Prostate gland (tissue), 2 donors: ENCODE measurements at regions not wholly inside any gene's neighbourhood (a gene's known extent, or its start where the extent isn't known, plus 50 kb on each side); places are given as distances from the start of the nearest gene placed in this dataset.

Experiments
- DNase-seq: peaks from one replicate; pipeline ENCODE4 v3.0.0-alpha.2; 2019; ENCODE audit warnings: low spot score
- H3K27ac ChIP-seq, 2 donors: fragments of 200-600 bp; sonication (generic); 2 replicates each; pipeline ENCODE4 v1.5.1; 2017 to 2019
- H3K27me3 ChIP-seq: fragments of 200-600 bp; sonication (generic); replicated peaks from 2 replicates; pipeline ENCODE4 v1.5.1; 2019; ENCODE audit not compliant: insufficient read depth
- H3K36me3 ChIP-seq, 2 donors: fragments of 200-600 bp; sonication (generic); 1 replicate in 1 of 2; 2 replicates in 1 of 2; pipeline versions ENCODE4 v1.5.1 to v1.8.1; 2017 to 2019
- H3K4me1 ChIP-seq: fragments of 200-600 bp; sonication (generic); replicated peaks from 2 replicates; pipeline ENCODE4 v1.5.1; 2019
- H3K4me3 ChIP-seq, 2 donors: fragments of 200-600 bp; sonication (generic); 2 replicates each; pipeline ENCODE4 v1.5.1; 2017 to 2019
- H3K9me3 ChIP-seq: fragments of 200-600 bp; sonication (generic); 2 replicates; pipeline ENCODE4 v1.5.1; 2017
- POLR2A ChIP-seq: fragments of 450-650 bp; IDR thresholded peaks from one replicate; pipeline ENCODE4 v1.6.1; 2016; ENCODE audit warnings: antibody characterized with exemption, mild to moderate bottlenecking
- POLR2AphosphoS5 ChIP-seq: sonication (generic); formaldehyde crosslinking; IDR thresholded peaks from one replicate; pipeline ENCODE4 v1.6.1; 2017; ENCODE audit warnings: antibody characterized with exemption
- WGBS: methylation state at CpG from one replicate; pipeline ENCODE4 v1.1.5; 2018; 5-methylcytosine and 5-hydroxymethylcytosine counted together
- intact Hi-C: fragments of 100-400 bp; cut with DNase I; formaldehyde crosslinking; loops from one replicate; pipeline ENCODE4 v1.14.2; 2022
- TF ChIP-seq, protein P1 (sequence below), 4 experiments: fragments of 200-600 bp in 2 of 4; fragments of 450-650 bp in 2 of 4; sonication (generic) in 2 of 4; IDR thresholded peaks; 1 replicate in 3 of 4; 2 replicates in 1 of 4; pipeline ENCODE4 v1.5.1; 2016 to 2019; ENCODE audit warnings: antibody characterized with exemption in 4 of 4, mild to moderate bottlenecking in 2 of 4, moderate library complexity in 2 of 4

DNA sequence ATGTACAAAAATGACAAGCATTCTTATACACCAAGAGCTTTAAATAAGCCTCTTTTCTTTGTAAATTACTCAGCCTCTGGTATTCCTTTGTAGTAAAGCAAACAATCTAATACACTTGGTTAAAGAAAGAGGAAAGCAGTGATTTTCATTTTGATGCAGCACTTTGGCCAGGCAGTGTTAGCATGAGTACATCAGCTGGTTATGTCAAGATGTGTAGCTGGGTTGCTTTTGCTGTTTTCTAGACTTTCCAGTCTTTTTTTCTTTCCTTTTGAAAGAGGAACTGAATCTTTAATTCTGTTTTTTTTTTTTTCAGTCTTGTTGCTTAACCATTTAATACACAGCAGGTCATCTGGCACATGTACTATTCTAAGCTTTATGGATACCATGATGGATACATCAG is 167.1 kb upstream of the AADAT start:
- Histone ChIP-seq H3K4me3 (no peak overlapping the region), H3K9me3 (no peaks in the 10 kb centered on the region), H3K27ac (no peak overlapping the region), H3K4me1 (no peaks in the 10 kb centered on the region), H3K36me3 (no peaks in the 10 kb centered on the region), H3K27me3 (no peaks in the 10 kb centered on the region)
- TF ChIP-seq POLR2A (no peak), POLR2AphosphoS5 (no peak)
- TF ChIP-seq, protein P1, sequence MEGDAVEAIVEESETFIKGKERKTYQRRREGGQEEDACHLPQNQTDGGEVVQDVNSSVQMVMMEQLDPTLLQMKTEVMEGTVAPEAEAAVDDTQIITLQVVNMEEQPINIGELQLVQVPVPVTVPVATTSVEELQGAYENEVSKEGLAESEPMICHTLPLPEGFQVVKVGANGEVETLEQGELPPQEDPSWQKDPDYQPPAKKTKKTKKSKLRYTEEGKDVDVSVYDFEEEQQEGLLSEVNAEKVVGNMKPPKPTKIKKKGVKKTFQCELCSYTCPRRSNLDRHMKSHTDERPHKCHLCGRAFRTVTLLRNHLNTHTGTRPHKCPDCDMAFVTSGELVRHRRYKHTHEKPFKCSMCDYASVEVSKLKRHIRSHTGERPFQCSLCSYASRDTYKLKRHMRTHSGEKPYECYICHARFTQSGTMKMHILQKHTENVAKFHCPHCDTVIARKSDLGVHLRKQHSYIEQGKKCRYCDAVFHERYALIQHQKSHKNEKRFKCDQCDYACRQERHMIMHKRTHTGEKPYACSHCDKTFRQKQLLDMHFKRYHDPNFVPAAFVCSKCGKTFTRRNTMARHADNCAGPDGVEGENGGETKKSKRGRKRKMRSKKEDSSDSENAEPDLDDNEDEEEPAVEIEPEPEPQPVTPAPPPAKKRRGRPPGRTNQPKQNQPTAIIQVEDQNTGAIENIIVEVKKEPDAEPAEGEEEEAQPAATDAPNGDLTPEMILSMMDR (IDR thresholded peaks at IDR 0.05), result no peak
- intact Hi-C loops, result loop anchor here (10.0 kb wide), 1 partner anchor 598 kb away; no protein-coding TSS in a partner anchor
- no peak for DNase-seq

DNA sequence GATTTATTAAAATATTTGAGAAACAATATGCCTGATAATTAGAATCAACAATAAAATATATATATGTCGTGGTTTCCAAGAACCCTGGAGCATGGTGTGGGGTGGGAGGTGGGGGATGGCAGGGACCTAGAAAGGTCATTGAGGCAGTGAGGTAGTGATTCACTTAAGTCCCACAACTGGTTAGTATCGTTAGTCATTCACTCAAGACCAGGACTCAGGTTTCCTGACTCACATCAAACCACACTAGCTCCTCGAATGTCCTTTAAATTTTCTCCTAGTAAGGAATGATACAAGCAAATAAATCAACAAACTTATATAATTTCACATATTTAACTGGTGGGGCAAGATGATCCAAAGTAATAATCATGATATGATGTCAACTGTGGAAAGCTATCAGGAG is 158.8 kb upstream of the AADAT start:
- Histone ChIP-seq H3K27me3 (no peaks in the 10 kb centered on the region), H3K36me3 (no peaks in the 10 kb centered on the region), H3K27ac (no peak overlapping the region), H3K4me1 (no peaks in the 10 kb centered on the region), H3K4me3 (no peak overlapping the region), H3K9me3 (no peaks in the 10 kb centered on the region)
- TF ChIP-seq, protein P1 (IDR thresholded peaks at IDR 0.05), result no peak
- TF ChIP-seq POLR2A (no peak), POLR2AphosphoS5 (no peak)
- intact Hi-C loops, result no loop called here
- WGBS, result 65% methylated on average over 3 of the region's 3 CpGs
- no peak for DNase-seq

DNA sequence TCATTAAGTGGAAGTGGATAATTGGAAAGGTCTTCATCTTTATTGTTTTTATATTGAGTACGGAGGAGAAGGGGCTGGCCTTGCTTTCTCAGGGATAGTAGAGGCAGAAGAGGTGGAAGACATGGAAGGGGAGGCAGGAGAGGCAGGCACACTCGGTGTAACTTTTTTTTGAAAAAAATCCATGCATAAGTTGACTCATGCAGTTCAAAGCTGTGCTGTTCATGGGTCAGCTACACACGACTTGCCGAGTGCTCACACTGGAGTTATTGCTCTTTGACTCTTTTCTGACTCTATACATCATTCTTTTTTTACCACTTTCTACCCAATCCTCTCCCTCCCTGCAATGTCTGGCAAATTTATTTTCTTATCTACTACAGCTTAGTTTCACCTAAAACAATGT is 158.3 kb upstream of the AADAT start:
- no peak for TF ChIP-seq POLR2A
- TF ChIP-seq POLR2AphosphoS5, result no peak
- TF ChIP-seq, protein P1 (IDR thresholded peaks at IDR 0.05), result no peak
- WGBS, result 71% methylated on average over 4 of the region's 4 CpGs
- Histone ChIP-seq H3K4me1 (no peaks in the 10 kb centered on the region), H3K36me3 (no peaks in the 10 kb centered on the region), H3K27me3 (no peaks in the 10 kb centered on the region), H3K27ac (no peak overlapping the region), H3K9me3 (no peaks in the 10 kb centered on the region), H3K4me3 (no peak overlapping the region)
- no peak for DNase-seq
- intact Hi-C loops, result no loop called here

DNA sequence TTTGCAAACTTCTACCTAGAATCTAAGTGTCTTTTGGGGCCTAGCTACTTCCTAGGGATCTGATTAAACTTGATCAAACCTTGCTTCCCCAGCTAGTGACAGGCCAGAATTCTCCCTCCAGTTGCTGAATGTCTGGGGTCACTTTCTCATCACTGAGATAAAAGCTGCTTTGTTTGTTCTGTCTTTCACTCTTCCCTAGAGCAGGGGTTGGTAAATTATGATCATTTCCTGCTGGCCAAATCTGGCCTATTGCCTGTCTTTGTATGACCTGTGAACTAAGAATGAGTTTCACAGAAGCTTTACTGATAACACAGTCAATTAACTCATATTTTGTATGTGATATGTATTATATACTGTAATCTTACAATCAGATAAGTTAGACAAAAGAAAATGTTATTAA is 157.8 kb upstream of the AADAT start:
- intact Hi-C loops, result no loop called here
- no peak for TF ChIP-seq POLR2A
- TF ChIP-seq, protein P1 (IDR thresholded peaks at IDR 0.05), result no peak
- TF ChIP-seq POLR2AphosphoS5, result no peak
- Histone ChIP-seq H3K4me1 (no peaks in the 10 kb centered on the region), H3K4me3 (no peak overlapping the region), H3K27me3 (no peaks in the 10 kb centered on the region), H3K27ac (no peak overlapping the region), H3K36me3 (no peaks in the 10 kb centered on the region), H3K9me3 (no peaks in the 10 kb centered on the region)
- no peak for DNase-seq

DNA sequence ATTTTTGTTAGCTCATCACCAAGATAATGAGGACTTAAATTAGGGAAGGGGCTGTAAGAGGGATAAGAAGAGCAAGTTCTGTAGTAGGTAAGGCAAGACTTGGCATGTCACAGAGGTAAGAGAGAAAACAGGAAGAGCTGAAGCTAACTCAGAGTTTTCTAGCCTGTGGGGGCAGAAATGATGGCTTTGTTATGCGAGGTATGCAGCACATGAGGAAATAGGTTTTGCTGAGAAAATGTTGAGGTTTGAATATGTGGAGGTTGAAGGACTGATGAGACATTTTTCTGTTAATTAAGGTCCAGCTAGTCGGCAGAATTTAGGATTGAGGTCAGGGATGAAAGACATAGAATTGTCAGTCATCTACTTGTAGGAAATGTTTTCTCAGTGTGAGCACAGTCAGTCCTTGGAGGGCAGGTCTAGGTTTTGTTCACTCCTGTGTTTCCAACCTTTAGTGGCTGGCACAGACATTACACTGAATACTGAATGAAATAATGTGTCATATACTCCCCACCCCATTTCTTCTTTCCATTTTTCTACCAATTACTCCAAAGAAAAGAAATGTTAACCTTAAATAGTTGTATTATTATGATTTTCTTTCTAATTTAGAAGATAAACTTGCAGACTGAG is 154.0 kb upstream of the AADAT start:
- Histone ChIP-seq H3K27ac (no peak overlapping the region), H3K4me1 (no peaks in the 10 kb centered on the region), H3K36me3 (no peaks in the 10 kb centered on the region), H3K4me3 (no peak overlapping the region), H3K27me3 (no peaks in the 10 kb centered on the region), H3K9me3 (no peaks in the 10 kb centered on the region)
- TF ChIP-seq POLR2A (no peak), POLR2AphosphoS5 (no peak)
- TF ChIP-seq, protein P1 (IDR thresholded peaks at IDR 0.05), result no peak
- DNase-seq, result no peak
- intact Hi-C loops, result no loop called here
- 43% methylated on average over 2 of the region's 2 CpGs for WGBS
